DOHH2 (cell line): ENCODE measurements at regions not wholly inside any gene's neighbourhood (a gene's known extent, or its start where the extent isn't known, plus 50 kb on each side); places are given as distances from the start of the nearest gene placed in this dataset.

Experiments used
- CTCF ChIP-seq: fragments of 200-600 bp; sonication (generic); IDR thresholded peaks from one replicate; pipeline ENCODE4 v1.5.1; 2014; ENCODE audit warnings: antibody characterized with exemption, mild to moderate bottlenecking, low read depth, low read length; ENCODE audit not compliant: poor library complexity, severe bottlenecking
- EZH2phosphoT487 ChIP-seq: fragments of 200-600 bp; sonication (generic); IDR thresholded peaks from 2 replicates; pipeline ENCODE4 v1.6.1; 2017; ENCODE audit warnings: borderline replicate concordance, mild to moderate bottlenecking, antibody characterized with exemption, low read length, moderate library complexity, mixed read lengths

DNA sequence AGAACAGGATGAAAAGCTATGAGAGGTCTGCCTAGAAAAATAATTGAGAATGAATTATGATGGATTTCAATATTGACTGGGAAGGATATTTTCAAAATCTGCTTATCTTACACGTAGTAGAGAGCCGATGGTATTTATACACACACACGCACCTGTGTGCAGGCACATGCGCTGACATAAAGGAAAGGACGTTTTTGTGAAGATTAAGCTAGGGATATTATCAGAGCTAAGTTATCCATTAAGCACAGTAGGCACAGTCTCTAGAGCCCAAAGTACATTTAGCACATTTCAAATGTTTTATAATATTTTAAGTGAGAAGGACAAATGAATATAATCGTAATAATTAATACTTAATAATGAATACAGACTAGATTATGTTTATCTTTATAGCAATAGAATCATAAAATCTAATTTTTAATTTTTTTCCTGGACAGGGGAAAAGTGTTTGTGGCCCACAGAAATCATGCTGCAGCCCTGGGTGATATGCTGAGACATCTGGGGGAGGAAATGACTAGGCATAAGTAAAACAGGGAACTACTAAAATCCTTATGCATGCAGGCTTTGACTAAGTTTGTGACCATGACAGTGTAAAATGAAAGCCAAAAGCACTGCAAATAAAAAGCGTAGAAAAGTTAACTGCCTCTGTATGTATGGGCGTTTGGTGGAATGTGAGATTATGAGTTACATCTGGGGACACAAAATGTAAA lies 146.1 kb downstream of the KITLG start:
- TF ChIP-seq EZH2phosphoT487 (no peak), CTCF (no peak)
